DMS53 treated with DMSO at 0.1 percent for 48 hours (cell line): ENCODE measurements at regions not wholly inside any gene's neighbourhood (a gene's known extent, or its start where the extent isn't known, plus 50 kb on each side); places are given as distances from the start of the nearest gene placed in this dataset.
"Not testable (repeated sequence)": the region's sequence is repeated elsewhere in the genome, so short reads cannot be mapped to it uniquely, and the experiment has no call there.

ENCODE experiments used
- DNase-seq: peaks from one replicate; lab custom pipeline; 2025; ENCODE audit not compliant: unreplicated experiment; lab: John Stamatoyannopoulos, UW

DNA sequence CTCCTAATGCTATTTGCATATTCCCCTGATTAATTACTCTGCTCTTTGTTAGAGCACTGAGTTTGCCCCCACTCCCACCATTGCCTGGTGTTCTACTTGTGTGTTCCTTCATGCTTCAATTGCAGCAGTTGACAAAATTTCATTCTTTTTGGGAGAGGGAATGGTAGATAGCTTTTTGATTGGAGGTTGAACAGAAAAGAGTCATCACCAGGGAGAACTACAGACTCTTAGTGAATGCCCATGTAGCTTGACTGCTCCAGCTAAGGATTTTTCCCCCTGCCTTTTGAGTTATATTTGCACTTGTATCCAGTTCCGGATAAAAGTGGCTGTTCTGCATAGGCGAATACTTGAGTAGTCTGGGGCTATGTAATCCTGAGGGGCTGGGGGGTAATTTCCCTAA lies 183.9 kb downstream of the ETNK1 start:
- DNase-seq, result no peak

DNA sequence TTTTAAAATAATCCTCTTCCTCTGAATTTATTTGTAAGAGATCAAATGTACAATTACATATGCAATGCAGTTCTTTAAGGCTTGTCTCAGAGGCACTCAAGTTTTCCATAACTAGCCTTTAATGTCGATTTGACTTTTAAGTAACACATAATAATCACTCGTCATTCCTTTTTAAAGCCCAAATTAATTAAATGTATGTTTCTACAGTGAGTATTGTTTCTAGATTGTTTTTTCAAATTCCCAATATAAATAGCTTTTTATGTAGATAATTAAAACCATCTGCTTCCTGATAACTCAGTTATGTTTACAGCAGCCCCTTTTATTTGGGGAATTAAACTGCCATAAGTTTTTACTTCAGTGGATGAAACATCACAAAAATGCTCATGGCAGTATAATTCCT lies 185.1 kb downstream of the ETNK1 start:
- DNase-seq, result no peak

DNA sequence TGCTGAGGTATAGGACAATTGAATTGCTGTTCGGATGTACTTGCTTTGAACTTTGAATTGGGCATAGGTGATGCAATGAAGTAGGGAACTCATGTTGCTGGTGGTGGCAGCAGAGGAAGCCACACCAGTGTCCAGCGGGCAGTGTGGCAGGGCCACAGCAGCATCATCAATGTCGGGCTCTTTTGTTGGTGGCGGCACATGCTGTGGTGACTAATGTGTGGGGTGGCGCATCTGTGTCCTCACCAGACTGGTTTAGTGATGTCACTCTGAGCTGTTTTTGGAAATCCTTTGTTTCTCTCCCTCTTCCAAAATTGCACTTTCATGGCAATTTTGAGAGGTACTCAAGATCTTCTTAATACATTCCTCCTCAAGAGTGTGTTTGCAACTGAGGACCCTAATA lies 187.6 kb downstream of the ETNK1 start:
- no peak for DNase-seq

DNA sequence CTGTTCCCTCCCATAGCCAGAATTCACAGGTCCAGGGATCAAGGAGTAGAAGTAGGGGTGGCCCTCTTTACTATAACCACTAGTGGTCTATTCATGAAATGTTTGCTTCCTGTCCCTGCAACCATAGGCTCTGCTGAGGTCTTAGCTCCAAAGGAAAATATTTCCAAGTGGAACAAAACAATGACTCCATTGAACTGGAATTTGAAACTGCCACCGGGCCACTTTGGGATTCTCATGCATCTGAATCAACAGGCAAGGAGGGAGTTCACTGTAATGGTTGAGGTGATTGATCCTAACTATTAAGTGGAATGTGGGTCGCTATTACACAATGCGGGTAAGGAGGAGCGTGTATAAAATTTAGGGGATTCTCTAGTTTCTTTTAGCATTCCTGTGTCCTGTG lies 197.0 kb downstream of the ETNK1 start:
- DNase-seq, result no peak

DNA sequence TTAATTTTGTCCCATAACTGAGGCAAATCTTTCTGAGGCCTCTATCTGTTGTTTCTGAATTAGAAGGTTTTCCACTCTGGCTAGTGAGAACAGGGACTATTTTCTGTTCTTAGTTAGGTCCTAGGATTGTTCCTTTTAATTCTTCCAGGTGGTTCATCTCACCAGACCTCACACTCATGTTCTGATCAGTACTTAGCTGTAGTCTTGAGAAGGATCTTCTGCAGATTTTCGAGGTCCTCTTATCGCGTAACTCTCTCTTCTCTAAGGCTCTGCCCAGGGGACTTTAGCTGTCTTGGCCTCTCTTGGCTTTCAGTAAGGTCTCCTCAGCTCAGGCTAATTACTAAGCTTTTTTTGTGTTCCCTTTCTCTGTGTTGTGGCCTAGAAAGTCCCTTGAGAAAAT lies 201.1 kb downstream of the ETNK1 start:
- DNase-seq, result no peak

DNA sequence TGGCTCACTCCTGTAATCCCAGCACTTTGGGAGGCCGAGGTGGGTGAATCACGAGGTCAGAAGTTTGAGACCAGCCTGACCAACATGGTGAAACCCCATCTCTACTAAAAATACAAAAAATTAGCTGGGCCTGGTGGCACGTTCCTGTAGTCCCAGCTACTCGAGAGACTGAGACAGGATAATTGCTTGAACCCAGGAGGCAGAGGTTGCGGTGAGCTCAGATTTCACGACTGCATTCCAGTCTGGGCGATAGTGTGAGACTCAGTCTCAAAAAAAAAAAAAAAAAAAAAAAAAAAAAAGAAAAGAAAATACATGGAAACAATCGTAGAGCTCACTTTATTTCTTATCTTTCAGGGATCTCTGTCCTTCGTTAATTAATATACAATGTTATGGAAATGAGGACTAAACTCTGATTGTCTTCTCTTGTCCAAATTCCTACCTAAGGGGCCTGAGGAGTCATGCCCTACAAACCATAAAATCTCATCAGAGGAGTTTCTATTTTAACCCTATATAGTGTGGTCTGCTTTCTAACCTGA lies 201.5 kb downstream of the ETNK1 start:
- DNase-seq, result not testable (repeated sequence)

DNA sequence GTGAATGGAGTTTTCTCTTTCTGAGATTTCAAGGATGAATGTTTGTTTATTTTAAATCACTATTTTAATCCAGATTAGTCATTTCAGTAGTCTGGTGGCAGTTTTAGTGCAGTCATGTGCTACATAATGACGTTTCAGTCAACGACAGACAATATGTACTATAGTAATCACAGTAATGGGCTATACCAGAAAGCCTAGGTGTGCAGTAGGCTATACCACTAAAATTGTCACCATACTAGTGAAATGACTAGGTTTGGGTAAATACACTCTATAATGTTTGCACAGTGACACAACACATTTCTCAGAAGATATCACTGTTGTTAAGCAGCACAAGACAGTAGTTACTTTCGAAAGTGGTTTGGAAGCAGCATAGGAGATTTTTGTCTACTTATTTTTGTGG lies 203.1 kb downstream of the ETNK1 start:
- peak; percentile 78 for DNase-seq

DNA sequence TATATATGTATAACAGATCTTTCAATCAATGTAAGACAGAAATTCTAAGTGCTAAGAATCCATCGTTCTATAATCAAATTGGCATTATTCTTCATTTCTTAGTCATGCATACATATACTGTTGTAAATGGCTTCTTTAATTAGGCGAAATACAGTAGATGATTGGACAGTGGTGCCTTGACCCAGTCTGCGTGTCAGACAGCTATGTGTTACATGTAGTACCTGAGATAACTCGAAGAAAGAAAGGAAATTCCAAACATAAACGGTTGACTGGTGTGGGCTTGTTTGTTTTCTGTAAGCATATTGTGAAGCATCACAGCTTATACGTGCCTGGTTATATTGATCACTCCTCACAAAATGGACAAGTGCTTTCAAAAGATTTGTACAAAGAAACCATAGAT lies 210.5 kb downstream of the ETNK1 start:
- DNase-seq, result no peak

DNA sequence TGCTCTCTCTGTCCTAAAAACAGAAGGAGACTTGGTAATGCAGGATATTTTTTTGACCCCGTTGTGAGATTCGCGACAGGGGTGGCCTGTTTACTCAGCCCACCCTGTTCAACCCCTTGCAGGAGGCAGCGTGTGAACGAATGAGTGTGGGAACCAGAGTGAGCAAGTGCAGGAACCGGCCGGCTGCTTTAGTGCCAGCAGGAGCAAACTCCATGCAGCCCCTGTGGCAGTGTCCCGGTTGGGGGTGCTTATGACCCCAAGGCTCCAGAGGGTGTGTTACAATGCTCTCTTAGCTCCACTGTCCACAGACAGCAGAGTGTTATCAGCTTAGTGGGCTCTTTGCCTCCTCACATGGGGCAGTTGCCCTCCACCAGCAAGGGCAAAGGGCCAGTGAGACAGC lies 225.2 kb downstream of the ETNK1 start:
- DNase-seq, result no peak

DNA sequence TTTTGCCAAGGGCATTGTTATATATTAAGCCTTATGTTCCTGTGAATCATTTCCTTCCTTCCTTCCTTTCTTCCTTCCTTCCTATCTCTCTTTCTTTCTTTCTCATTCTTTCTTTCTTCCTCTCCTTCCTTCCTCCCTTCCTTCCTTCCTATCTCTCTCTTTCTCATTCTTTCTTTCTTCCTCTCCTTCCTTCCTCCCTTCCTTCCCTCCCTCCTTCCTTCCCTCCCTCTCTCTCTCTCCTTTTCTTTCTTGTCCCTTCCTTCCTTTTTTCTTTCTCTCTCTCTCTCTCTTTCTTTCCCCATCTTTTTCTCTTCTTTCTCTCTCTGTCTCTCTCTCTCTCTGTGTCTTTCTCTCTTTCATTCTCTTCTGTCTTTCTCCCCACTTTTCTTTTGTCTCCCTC lies 226.6 kb downstream of the ETNK1 start:
- DNase-seq, result no peak

DNA sequence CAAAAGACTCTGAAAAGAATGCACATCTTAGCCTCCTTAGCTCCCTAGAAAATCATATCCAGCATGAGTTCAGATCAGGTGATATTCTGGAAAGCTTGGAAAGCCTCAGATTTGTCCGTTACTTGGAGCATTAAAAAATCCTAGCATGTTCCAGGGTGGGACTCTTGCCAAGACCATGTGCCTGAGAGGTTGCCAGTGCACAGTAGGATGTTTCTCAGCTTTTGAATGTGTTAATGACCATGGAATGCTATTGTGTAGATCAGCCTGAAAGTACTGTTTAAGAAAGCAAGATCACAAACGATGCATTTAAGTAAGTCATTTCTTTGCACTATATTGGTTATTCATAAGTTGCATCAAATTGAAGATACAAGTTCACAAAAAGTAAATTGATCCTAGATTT lies 230.5 kb downstream of the ETNK1 start:
- DNase-seq, result no peak

DNA sequence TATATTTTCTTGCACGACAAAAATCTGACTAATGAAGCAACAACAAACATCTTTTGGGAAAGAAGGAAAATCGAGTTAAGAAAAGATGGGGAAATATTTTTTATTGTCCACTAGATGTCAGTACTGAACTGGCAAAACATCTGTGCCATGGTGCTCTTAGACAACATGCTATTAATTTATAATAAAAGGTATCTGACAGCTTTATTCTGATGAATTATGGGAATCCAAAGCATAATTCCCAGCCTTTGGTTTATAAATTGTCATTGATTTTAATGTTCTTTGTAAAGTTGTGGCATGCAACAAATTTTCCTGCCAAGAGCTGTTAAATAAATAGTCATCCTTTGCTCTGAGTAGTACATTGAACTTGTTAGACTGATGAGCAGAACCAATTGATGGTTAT lies 231.2 kb downstream of the ETNK1 start:
- peak; percentile 80 for DNase-seq

DNA sequence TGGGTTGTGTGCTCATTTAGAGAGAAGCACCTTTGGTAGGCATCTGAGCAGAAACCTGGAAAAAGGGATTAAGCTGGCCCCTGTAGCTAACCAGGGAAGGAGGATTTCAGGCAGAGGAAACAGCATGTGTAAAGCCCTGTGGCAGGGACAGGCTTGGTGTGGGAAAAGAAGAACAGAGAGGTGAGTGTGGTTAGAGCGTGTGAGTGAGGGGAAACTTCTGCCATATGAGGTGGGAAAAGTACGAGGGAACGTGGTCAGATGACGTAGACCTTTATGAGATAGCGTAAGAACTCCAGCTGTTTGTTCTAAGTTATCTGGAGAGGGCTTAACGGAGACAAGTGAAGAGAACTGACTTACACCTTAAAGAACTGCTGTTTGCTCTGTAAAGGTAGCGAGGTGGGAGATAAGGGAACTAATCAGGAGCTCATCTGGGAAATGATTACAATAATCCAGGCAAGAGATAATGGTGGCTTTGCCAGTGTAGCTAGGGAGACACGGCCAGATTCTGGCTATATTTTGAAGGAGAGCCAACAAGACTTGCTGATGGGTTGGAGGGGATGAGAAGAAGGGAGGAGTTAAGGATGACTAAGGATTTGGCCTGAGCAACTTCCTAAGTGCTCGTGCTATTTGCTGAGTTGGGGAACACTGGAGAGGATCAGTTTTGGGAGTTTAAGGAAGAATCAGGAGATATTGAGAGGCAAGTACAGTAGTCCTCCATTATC lies 234.0 kb downstream of the ETNK1 start:
- DNase-seq, result no peak

DNA sequence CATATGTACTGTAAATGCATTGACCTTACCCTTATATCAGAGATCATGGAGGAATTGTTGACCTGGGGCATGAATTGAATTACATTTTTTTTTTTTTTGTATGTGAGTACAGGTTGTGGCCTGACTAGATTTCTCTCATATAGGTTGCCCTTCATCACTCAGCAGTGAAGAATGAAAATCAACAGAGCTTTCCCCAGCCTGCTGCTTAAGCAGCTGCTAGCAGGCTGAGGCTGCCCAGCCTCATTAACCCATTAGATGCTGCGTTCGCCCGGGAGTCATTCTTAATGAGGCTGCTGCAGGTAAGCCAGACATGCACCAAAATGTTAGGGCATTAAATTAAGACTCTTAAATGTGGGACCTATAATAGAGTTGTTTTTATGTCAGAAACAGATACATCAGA lies 236.0 kb downstream of the ETNK1 start:
- no peak for DNase-seq

DNA sequence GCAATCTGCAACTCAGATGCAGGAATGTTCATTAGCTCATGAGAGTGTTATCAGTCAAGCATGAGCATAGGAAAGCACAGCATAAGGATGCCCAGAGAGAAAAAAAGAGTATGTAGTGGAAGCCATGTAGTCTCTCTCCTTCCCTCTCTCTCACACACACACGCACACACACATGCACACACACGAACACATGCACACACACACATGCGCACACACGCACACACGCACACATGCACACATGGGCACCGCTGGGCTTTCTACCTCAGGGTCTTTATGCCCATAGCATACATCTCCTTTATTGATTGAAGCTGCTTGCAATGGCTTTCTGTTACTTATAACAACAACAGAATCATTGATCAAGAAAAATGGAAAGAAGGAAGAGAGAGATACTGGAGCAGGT lies 240.9 kb downstream of the ETNK1 start:
- DNase-seq, result no peak

DNA sequence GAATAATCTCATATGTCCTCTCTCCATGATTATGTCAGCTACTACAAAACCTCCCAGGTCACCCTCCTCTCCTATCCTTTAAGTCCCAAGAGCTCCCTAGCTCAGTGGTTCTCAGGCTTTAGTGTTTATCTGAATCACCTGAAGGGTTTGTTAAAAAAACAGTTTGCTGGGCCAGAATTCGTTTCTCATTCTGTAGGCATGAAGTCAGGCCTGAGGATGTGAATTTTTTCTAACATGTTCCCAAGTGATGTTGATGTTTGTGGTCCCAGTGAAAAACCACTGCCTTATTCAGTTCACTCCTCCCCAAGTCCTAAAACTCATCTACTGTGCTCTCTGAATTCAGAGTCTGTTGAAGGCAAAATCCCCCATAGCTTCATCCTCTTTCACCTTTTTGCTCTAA lies 241.4 kb downstream of the ETNK1 start:
- DNase-seq, result no peak

DNA sequence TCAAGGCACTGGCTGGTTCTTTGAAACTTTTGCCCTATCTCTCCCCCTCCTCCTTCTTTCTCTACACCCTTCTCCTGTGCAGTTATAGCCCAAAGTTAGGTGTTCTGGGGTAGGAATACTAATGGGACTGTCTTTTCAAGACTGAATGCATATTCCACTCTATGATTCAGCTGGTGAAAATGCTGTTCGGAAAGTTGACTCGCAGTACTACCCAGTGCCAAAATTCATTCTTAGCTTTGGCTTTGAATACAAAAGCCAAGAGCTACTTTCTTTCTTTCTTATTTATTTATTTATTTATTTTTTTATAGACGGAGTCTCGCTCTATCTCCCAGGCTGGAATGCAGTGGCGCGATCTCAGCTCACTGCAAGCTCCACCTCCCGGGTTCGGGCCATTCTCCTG lies 249.2 kb downstream of the ETNK1 start:
- DNase-seq, result no peak

DNA sequence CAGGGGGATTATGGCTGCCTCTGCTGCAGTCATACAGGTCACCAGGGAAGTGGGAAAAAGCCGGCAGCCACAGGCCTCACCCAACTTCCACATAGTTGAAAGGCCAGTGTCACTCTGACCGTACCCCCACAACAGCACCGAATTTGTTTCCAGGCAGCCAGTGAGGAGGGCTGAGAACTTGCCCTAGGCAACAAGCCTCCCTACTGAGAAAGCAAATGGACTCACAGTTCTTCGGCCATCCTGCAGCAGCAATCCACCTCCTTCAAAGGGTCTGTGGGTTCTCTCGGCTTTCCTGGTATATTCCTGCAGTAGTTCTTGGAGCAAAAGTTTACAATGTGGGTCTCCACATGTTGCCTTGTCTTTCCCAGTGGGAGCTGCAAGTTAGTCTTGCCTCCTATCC lies 251.3 kb downstream of the ETNK1 start:
- no peak for DNase-seq

DNA sequence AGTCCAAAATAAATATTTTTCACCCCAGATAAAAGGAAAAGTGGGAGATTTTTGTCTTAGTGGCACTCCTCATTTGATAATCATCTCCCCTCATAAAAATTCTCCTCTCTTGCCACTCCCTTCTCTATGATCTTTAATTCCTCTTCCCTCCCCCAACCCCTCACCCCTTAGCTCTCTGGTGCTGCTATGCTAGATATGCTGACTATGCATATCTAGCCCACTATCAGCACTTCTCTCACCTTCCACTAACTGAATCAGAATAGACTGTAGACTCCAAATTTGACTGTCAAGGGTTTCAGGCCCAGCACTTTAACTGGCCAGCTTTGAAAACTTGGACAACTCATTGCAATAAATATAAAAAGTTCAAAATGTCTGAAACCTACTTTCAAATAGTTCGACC lies 254.2 kb downstream of the ETNK1 start:
- DNase-seq, result no peak

DNA sequence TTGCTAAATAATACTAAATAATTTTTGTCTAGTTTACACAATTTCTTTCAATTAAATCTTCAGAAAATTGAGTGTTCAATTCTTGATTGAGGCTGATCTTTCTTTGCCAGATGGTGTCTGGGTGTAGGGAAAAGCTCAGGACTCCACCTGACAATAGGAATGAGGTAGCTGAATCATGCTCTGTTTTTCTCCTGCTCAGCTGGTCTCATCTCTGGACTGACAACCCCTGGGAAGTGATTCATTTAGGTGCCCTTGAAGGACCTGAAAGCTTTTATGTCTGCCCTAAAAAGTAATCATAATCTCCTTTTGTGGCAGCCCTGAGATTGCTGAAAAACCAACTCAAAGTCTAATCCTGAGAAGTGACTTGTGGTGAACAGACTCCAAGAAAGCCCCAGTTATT lies 255.4 kb downstream of the ETNK1 start:
- DNase-seq, result no peak

DNA sequence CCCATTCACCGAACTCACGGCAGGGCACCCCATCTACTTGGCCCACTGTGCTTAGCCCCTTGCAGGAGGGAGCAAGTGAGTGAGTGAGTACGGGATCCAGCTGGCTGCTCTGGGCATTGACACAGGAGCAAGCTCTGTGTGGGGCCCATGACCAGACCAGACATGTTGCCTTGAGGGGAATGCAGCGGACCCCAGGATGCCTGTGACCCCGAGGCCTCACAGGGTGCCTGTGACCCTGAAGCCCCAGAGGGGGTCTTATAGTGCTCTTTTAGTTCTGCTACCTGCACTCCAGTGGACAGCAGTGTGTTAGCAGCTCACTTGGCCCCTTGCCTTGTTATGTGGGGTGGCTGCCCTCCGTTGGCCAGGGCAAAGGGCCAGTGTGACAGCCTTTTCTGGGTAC lies 255.8 kb downstream of the ETNK1 start:
- no peak for DNase-seq

DNA sequence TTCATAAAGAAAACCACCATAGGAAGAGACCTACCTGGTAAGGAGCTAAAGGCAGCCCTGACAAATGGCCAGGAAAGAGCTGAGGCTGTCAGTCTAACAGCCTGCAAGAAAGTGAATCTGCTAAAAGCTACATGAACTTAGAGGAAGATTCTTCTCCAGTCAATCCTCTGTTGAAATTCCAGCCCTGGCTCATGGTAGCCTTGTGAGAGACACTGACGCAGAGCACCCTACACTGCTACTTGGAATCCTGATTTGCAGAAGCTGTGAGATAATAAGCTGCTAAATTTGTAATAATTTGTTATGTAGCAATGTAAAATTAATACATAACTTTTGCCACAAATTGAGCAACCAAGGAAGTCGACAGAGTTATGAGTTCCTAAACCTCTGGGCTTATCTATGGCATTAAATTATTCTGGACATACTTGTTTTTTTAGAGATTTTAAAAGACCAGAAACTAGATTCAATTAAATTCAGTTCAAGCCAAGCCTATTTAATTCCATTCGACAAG lies 257.0 kb downstream of the ETNK1 start:
- no peak for DNase-seq

DNA sequence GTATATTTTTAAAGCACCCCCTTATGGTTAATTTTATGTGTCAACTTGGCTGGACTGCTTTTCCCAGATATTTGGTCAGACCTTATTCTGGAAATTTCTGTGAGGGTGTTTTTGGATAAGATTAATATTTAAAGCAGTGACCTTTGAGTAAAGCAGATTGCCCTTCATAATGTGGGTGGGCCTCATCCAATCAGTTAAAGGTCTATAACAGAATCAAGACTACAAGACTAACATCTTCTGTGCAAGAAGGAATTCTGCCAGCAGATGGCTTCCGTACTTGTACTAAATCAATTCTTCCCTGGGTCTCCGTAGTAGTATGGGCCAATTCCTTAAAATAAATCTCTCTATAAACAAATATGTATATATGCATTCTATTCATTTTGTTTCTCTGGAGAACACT lies 257.6 kb downstream of the ETNK1 start:
- no peak for DNase-seq
